ENCODE measurements at regions not wholly inside any gene's neighbourhood (a gene's known extent, or its start where the extent isn't known, plus 50 kb on each side); places are given as distances from the start of the nearest gene placed in this dataset.

- ChIA-PET POLR2A (ENCODE audit: low non-redundant PET) (no interaction called here), CTCF (interaction anchor here (0.6 kb wide), 1 partner anchor 671 kb away, joined by 5 read pairs; no protein-coding TSS in a partner anchor)
- no peak for DNase-seq (ENCODE audit: low spot score)
- no peak for TF ChIP-seq CTCF (conservative IDR thresholded peaks at IDR 0.05; ENCODE audit: low read depth)
- H3K27ac ChIP-seq = no peak overlapping the region
These were observed 67.0 kb downstream of the PTTG1 start for GRCh38 chr5:160488394-160489325.

GRCh38 chr5:160491438-160491837 is 69.8 kb downstream of the PTTG1 start:
- DNase-seq (ENCODE audit: low spot score) = no peak
- no peak for TF ChIP-seq CTCF (conservative IDR thresholded peaks at IDR 0.05; ENCODE audit: low read depth)
- ChIA-PET CTCF (no interaction called here), POLR2A (ENCODE audit: low non-redundant PET) (no interaction called here)
- no peak overlapping the region for H3K27ac ChIP-seq

- ChIA-PET POLR2A (ENCODE audit: low non-redundant PET) (no interaction called here), CTCF (no interaction called here)
- no peak for TF ChIP-seq CTCF (conservative IDR thresholded peaks at IDR 0.05; ENCODE audit: low read depth)
- no peak overlapping the region for H3K27ac ChIP-seq
- DNase-seq (ENCODE audit: low spot score) = no peak
These were observed 70.9 kb downstream of the PTTG1 start for GRCh38 chr5:160492565-160492964.

- no peak overlapping the region for H3K27ac ChIP-seq
- no peak for DNase-seq (ENCODE audit: low spot score)
- POLR2A ChIA-PET (ENCODE audit: low non-redundant PET) = no interaction called here
- no peak for TF ChIP-seq CTCF (conservative IDR thresholded peaks at IDR 0.05; ENCODE audit: low read depth)
- CTCF ChIA-PET = no interaction called here
These were observed 72.2 kb downstream of the PTTG1 start for GRCh38 chr5:160493806-160494338.

DNA sequence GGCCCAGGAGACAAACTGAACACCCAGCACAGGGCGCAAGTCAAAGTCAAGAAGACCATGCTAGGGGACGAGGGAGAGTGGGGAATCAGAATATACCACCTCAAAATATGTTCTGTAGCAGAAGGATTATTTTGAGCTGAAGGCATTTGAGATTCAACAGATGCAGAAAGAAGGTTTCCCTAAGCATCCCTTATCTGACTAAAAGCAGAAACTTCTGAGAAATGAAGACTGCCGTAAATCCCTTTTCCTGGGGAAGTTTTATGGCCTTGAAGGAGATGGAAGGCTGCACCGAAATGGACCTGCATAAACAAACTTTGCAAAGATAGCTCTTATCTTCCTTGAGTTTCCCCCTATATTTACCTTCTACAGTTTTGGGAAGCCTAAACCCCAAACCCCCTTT is 72.8 kb downstream of the PTTG1 start:
- CTCF ChIA-PET = interaction anchor here (0.6 kb wide), 1 partner anchor 1079 kb away, joined by 3 read pairs; no protein-coding TSS in a partner anchor
- POLR2A ChIA-PET (ENCODE audit: low non-redundant PET) = no interaction called here
- no peak for DNase-seq (ENCODE audit: low spot score)
- no peak for TF ChIP-seq CTCF (conservative IDR thresholded peaks at IDR 0.05; ENCODE audit: low read depth)
- H3K27ac ChIP-seq = no peak overlapping the region

DNA sequence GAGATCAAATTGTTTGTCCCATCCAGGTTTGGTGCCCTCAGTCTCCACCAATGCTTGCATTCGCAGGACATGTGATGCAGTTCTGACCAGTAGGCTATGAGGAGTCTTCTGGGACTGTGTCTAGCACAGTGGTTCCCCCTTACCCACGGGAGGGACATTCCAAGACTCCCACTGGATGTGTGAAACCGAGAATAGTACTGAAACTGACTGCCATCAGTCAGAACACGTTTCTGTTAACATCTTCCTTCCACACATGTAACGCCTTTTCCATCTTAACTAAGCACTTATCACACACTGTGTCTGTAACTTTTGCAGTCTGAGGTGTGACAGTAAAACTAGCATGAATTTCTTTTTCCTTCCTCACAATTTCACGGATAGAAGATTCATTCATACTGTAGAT is 74.7 kb downstream of the PTTG1 start:
- DNase-seq (ENCODE audit: low spot score) = no peak
- ChIA-PET CTCF (interaction anchor here (0.5 to 0.7 kb wide), 2 partner anchors 671 to 1808 kb away, joined by 4 to 5 read pairs; no protein-coding TSS in a partner anchor), POLR2A (ENCODE audit: low non-redundant PET) (no interaction called here)
- no peak for TF ChIP-seq CTCF (conservative IDR thresholded peaks at IDR 0.05; ENCODE audit: low read depth)
- no peak overlapping the region for H3K27ac ChIP-seq
